ENCODE measurements at regions not wholly inside any gene's neighbourhood (a gene's known extent, or its start where the extent isn't known, plus 50 kb on each side); places are given as distances from the start of the nearest gene placed in this dataset.

DNA sequence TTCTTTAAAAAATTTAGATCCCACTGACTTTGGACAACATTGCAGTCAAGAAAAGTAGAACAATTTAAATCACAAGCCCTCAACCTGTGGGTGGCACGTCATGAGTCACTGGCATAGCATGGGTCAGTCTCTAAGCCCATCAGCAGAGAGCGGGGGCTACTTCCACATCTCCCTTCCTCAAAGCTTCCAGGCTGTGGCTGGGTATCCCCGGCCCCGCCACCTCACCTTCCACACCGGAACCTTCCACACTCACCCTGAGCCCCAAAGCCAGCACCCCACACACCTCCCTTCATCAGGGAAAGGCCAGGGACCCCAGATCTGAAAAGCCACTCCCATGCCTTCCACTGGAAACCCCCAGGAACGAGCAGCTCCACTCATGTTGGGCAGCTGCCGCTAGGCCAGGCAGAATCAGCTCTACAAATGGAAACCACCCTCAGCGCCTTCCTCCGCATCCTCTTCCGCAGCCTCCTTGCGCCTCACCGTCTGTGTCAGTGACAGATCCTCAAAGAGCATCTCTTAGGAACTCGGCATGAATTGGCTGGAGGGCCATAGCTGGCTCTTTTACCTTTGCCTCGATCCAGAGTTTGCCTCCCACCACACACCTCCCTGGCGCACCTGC lies 156.5 kb downstream of the ERCC6L2 start:
- no peak for DNase-seq

DNA sequence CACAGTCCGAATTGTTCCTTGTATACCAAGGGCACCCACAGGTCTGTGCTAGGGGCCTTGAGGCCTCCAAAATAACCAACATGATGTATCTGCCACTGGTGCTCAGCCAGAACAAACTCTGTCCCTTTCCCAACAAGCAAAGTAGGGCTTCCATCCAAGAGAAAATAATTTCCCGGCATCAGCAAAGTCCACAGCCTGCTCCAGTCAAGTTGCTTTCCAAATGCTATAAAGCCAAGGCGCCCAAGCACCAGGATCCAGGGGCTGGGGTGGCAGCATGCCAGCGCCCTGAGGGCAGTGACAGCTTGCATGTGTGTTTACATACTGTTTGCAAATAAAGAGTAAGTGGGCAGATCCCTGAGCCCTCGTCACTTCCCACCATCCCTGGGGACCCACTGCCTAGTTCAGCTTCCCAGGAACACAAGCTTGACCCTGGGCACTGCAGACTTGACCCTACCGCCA lies 155.9 kb downstream of the ERCC6L2 start:
- DNase-seq: peak; percentile 80

DNA sequence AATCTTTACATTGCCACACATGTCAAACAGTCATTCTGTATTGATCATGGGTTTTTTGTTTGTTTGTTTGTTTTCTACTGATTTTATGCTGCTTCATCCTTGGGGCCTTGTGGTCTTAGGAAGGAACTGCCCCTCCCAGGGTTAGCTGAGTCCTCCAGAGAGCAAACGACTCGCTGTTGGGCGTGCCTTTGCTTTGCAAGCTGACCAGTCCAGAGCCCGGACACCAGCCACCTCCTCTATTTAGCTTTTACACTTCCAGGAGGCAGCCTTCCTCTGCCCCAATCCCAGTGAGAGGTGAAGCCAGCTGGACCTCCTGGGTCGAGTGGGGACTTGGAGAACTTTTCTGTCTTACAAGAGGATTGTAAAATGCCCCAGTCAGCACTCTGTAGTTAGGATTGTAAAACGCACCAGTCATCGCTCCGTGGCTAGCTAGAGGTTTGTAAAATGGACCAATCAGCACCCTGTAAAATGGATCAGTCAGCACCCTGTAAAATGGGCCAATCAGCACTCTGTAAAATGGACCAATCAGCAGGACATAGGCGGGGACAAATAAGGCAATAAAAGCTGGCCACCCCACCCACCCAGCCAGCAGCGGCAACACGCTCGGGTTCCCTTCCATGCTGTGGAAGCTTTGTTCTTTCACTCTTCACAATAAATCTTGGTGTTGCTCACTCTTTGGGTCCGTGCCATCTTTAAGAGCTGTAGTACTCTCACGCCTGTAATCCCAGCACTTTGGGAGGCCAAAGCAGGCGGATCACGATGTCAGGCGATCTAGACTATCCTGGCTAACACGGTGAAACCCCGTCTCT lies 154.4 kb downstream of the ERCC6L2 start:
- no peak for DNase-seq

GRCh38 chr9:96027251-96028131 lies 152.0 kb downstream of the ERCC6L2 start:
- DNase-seq: no peak

- DNase-seq: no peak
Measured at GRCh38 chr9:96026655-96027213, 151.2 kb downstream of the ERCC6L2 start.

DNA sequence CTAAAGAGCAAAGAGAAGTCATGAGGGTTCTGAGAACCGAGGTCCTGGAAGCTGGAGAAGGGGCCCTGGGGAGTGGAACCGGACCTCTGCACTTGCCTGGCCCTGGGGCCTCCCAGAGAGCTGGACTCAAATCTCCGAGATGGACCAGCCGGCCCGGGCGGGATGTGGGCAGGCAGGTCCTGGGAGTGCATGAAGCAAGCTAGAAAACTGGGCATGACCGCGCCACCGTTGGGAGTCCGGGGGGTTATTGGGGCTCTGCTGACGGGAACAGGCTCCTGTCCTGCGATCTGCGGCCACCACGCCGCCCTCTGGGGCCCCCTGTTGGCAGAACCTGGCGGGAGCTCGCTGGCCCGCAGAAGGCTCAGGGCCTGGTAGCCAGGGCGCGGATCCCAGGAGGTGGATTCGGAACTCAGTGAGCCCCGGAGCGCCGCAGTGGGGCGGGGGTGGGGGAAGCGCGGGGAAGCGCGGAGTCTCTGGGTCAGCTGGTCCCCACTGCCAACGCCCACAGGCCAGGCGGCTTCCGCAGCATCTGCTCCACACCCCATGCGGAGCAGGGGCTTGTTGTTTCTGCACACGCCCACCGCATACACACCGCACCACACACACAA lies 150.6 kb downstream of the ERCC6L2 start:
- DNase-seq: no peak

GRCh38 chr9:96023486-96023885 lies 148.0 kb downstream of the ERCC6L2 start:
- no peak for DNase-seq

DNA sequence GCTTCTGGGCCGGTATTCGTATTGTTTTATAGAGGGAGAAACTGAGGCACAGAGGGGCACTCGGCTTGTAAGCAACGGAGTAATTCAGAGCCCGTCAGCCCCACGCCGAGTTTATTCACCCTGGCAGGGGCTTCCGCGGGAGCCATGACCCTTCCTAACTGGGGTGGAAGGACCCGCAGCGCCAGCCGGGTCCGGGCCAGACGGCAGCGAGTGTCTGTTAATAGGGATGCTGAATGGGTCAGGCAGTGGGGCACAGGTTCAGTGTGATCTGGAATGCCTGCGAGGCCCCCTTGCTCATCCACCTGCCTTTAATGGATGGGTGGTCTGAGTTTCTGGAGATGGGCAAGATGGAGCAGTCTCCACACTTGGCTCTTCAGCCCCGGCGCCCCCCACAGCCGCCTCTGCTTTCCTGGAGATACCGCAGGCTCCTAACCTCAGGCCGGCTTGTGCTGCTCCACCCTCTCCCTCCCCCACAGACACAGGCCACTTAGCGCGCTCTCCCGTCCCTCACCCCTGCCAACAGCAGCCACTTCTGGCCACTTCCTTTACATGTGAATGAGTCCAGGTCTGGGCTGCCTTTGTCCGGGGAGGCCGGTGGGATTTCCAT lies 147.1 kb downstream of the ERCC6L2 start:
- DNase-seq: no peak

GRCh38 chr9:96021551-96022444 lies 146.3 kb downstream of the ERCC6L2 start:
- no peak for DNase-seq

DNA sequence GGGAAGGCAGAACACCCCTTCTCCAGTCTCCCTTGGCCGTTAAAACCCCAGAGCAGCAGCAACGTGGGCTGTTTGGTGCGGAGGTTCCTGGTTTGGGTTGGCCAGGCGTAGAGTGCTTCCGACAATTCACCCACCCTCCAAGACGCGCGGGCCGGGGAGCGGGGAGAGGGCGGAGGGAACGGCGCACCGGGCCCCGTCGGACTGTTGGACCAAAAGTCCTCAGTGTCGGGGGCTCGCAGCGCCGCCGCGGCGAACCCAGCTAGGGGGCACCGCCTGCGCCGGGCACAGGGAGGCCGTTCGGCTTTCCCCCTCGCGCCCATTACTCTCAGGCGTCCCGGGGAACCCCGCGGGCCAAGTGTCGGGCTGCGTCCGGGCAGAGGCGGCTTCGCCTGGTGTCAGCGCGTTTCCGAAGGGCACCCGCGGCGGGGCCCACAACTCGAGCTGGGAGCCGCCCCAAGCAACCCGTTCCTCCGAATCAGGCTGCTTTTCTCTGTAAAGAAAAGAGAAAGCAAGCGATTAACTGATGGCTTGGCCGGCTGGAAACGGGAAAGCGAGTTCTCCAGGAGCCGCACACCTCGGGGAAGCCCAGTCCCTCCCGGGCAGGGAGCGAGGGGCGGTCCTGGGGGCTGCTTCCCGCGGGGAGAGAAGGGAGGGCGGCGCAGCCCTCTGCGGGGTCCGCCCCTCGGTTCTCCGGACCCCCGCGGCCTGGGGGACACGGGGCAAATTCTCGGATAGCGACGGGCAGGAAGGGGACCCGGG lies 145.5 kb downstream of the ERCC6L2 start:
- no peak for DNase-seq

DNA sequence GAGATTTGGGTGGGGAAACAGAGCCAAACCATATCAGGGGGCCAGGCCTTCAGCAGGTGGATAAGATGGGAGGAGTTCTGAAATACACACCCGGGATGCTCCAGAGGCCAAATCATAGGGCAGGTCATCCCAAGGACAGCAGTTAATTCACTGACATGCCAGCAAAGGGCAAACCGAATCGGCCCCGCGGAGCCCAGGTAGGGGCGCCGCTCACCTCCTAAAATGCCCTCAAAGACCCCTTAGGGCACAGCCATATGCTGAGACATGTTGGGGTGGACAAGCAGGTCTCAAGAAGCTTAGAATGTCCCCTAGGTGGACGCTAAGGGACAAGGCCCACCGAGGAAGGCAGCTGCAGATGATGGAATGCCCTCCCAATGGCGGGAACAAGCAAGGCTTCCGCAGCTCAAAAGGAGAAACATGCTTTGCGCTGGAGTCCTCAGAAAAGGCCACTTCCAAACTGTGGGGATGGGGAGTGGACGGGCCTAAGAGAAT lies 144.9 kb downstream of the ERCC6L2 start:
- no peak for DNase-seq
